Ishikawa (cell line): ENCODE measurements at regions not wholly inside any gene's neighbourhood (a gene's known extent, or its start where the extent isn't known, plus 50 kb on each side); places are given as distances from the start of the nearest gene placed in this dataset.

Experiments used
- CREB1 ChIP-seq: IDR thresholded peaks from 2 replicates; pipeline ENCODE4 v1.6.1; 2012; ENCODE audit warnings: low read depth
- EGR1 ChIP-seq: IDR thresholded peaks from 2 replicates; pipeline ENCODE4 v1.6.1; 2012
- EP300 ChIP-seq: IDR thresholded peaks from 2 replicates; pipeline ENCODE4 v1.6.1; 2012; ENCODE audit warnings: borderline replicate concordance
- RAD21 ChIP-seq: IDR thresholded peaks from 2 replicates; pipeline ENCODE4 v1.6.1; 2012; ENCODE audit warnings: low read depth
- TAF1 ChIP-seq: IDR thresholded peaks from 2 replicates; pipeline ENCODE4 v1.6.1; 2012; ENCODE audit warnings: low read depth, mild to moderate bottlenecking
- TEAD4 ChIP-seq: IDR thresholded peaks from 2 replicates; pipeline ENCODE4 v1.6.1; 2012
- YY1 ChIP-seq: IDR thresholded peaks from 2 replicates; pipeline ENCODE4 v1.6.1; 2012; ENCODE audit warnings: low read depth
- ZBTB7A ChIP-seq: IDR thresholded peaks from 2 replicates; pipeline ENCODE4 v1.6.1; 2012; ENCODE audit warnings: low read depth
- TF ChIP-seq, protein P1 (sequence below): IDR thresholded peaks from 2 replicates; pipeline ENCODE4 v1.6.1; 2012; ENCODE audit warnings: low read depth, mild to moderate bottlenecking
- TF ChIP-seq, protein P2 (sequence below): IDR thresholded peaks from 2 replicates; pipeline ENCODE4 v1.6.1; 2012
- TF ChIP-seq, protein P3 (sequence below): IDR thresholded peaks from 2 replicates; pipeline ENCODE4 v1.6.1; 2012

DNA sequence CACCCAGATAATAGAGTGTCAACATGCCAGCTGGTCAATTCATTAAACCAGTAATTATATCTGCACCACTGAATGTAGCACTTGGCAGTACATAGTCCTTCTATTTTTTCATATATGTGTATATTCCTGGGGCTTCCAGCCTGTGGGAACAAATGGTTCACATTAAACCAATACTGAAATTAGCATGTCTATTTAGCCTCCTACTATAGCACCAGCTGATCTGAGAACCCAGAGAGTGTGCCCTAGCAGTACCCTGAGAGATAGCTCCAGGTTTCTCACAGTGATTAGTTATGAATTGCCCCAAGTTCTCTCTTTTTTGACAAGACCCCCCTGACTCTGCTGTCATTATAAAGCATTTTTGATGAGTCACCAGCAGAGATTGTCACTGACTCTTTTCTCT, 1097.3 kb upstream of the FLRT2 start:
- TF ChIP-seq YY1 = no peak
- TF ChIP-seq, protein P1, sequence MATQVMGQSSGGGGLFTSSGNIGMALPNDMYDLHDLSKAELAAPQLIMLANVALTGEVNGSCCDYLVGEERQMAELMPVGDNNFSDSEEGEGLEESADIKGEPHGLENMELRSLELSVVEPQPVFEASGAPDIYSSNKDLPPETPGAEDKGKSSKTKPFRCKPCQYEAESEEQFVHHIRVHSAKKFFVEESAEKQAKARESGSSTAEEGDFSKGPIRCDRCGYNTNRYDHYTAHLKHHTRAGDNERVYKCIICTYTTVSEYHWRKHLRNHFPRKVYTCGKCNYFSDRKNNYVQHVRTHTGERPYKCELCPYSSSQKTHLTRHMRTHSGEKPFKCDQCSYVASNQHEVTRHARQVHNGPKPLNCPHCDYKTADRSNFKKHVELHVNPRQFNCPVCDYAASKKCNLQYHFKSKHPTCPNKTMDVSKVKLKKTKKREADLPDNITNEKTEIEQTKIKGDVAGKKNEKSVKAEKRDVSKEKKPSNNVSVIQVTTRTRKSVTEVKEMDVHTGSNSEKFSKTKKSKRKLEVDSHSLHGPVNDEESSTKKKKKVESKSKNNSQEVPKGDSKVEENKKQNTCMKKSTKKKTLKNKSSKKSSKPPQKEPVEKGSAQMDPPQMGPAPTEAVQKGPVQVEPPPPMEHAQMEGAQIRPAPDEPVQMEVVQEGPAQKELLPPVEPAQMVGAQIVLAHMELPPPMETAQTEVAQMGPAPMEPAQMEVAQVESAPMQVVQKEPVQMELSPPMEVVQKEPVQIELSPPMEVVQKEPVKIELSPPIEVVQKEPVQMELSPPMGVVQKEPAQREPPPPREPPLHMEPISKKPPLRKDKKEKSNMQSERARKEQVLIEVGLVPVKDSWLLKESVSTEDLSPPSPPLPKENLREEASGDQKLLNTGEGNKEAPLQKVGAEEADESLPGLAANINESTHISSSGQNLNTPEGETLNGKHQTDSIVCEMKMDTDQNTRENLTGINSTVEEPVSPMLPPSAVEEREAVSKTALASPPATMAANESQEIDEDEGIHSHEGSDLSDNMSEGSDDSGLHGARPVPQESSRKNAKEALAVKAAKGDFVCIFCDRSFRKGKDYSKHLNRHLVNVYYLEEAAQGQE = no peak
- TF ChIP-seq EGR1 = no peak
- TF ChIP-seq TEAD4 = no peak
- TF ChIP-seq, protein P2, sequence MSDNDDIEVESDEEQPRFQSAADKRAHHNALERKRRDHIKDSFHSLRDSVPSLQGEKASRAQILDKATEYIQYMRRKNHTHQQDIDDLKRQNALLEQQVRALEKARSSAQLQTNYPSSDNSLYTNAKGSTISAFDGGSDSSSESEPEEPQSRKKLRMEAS = no peak
- TF ChIP-seq CREB1 = no peak
- TF ChIP-seq ZBTB7A = no peak
- TF ChIP-seq EP300 = no peak
- TF ChIP-seq TAF1 = no peak
- no peak for TF ChIP-seq RAD21
- TF ChIP-seq, protein P3, sequence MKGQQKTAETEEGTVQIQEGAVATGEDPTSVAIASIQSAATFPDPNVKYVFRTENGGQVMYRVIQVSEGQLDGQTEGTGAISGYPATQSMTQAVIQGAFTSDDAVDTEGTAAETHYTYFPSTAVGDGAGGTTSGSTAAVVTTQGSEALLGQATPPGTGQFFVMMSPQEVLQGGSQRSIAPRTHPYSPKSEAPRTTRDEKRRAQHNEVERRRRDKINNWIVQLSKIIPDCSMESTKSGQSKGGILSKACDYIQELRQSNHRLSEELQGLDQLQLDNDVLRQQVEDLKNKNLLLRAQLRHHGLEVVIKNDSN = no peak
